ENCODE measurements at regions not wholly inside any gene's neighbourhood (a gene's known extent, or its start where the extent isn't known, plus 50 kb on each side); places are given as distances from the start of the nearest gene placed in this dataset.

DNA sequence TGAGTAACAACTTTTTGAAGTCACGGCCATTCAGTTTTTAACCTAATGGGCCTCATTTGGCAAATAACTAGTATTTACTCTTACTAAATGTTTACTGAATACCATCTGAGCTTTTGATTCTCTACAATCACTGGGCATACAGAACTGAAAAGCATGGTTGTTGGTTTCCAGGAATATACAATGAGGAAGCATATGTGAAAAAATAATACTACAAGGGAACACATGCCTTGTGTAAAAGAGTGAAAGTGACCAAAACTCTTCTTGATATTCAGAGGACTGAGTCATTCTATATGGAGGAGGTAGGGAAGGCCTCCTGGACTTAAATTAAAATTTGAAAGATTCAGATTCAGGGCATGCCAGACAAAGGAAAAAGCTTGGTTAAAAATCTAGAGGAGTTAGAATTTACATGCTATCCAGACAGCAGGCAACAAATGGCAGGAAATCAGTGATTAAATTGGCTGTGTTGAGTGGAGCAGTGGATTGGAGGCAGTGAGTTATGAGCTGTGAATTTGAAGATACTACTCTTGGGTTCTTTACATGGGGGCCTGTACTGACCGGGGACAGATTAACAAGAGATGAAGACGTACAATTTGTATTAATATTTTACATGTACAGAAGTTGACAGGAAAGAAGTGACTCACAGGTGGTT lies 53.6 kb upstream of the NRXN1 start:
- H3K4me3 ChIP-seq (ENCODE audit: control insufficient read depth, low read depth, low read length) = no peak overlapping the region
- no peak for TF ChIP-seq CTCF (IDR thresholded peaks at IDR 0.05; ENCODE audit: control insufficient read depth, insufficient read depth, low read depth, low read length, missing control alignments)
- DNase-seq (ENCODE audit: low read depth) = no peak

GRCh38 chr2:51084750-51085149 lies 52.8 kb upstream of the NRXN1 start:
- no peak for DNase-seq (ENCODE audit: low read depth)
- TF ChIP-seq CTCF (IDR thresholded peaks at IDR 0.05; ENCODE audit: control insufficient read depth, insufficient read depth, low read depth, low read length, missing control alignments) = no peak

More at GRCh38 chr2:51084750-51085149, 52.8 kb upstream of the NRXN1 start:
- H3K4me3 ChIP-seq (ENCODE audit: control insufficient read depth, low read depth, low read length) = no peak overlapping the region
